HUDEP-2 (cell line): ENCODE measurements at regions not wholly inside any gene's neighbourhood (a gene's known extent, or its start where the extent isn't known, plus 50 kb on each side); places are given as distances from the start of the nearest gene placed in this dataset.
A peak's percentile ranks its signal among the peaks of the same experiment; 100 is the strongest.

Experiments used
- DNase-seq, 76 experiments: peaks; one replicate each; lab custom pipeline; 2025; ENCODE audit not compliant: unreplicated experiment in 76 of 76; lab: John Stamatoyannopoulos, UW

- no peak for DNase-seq
Observed at GRCh38 chr15:95898761-95899160, 431.7 kb upstream of the NR2F2 start.

GRCh38 chr15:95901271-95901670 is 429.2 kb upstream of the NR2F2 start:
- DNase-seq = no peak

GRCh38 chr15:95902606-95903005 is 427.9 kb upstream of the NR2F2 start:
- DNase-seq = no peak

- no peak for DNase-seq
Observed at GRCh38 chr15:95903352-95903751, 427.1 kb upstream of the NR2F2 start.

GRCh38 chr15:95910643-95911212 is 419.8 kb upstream of the NR2F2 start:
- no peak for DNase-seq

- DNase-seq = no peak
Observed at GRCh38 chr15:95911570-95912279, 418.8 kb upstream of the NR2F2 start.

GRCh38 chr15:95912280-95912625 is 418.2 kb upstream of the NR2F2 start:
- no peak for DNase-seq

- no peak for DNase-seq
Observed at GRCh38 chr15:95912728-95913127, 417.8 kb upstream of the NR2F2 start.

GRCh38 chr15:95916568-95916967 is 413.9 kb upstream of the NR2F2 start:
- DNase-seq = peak in 1 of 76 experiments; percentile 12

- no peak for DNase-seq
Observed at GRCh38 chr15:95918525-95918924, 412.0 kb upstream of the NR2F2 start.

GRCh38 chr15:95919460-95919859 is 411.0 kb upstream of the NR2F2 start:
- DNase-seq = peak in 9 of 76 experiments; percentile 4 to 39 (median 29)

GRCh38 chr15:95921404-95921803 is 409.1 kb upstream of the NR2F2 start:
- no peak for DNase-seq

- no peak for DNase-seq
Observed at GRCh38 chr15:95922431-95922830, 408.1 kb upstream of the NR2F2 start.

GRCh38 chr15:95923792-95924191 is 406.7 kb upstream of the NR2F2 start:
- DNase-seq = no peak

GRCh38 chr15:95928822-95929221 is 401.7 kb upstream of the NR2F2 start:
- no peak for DNase-seq

GRCh38 chr15:95929232-95929846 is 401.2 kb upstream of the NR2F2 start:
- DNase-seq = peak in 20 of 76 experiments; percentile 0 to 83 (median 24)

GRCh38 chr15:95930659-95931375 is 399.7 kb upstream of the NR2F2 start:
- DNase-seq = peak in 1 of 76 experiments; percentile 41

GRCh38 chr15:95931619-95932018 is 398.9 kb upstream of the NR2F2 start:
- no peak for DNase-seq

GRCh38 chr15:95932141-95932540 is 398.4 kb upstream of the NR2F2 start:
- DNase-seq = no peak

- DNase-seq = no peak
Observed at GRCh38 chr15:95932676-95933075, 397.8 kb upstream of the NR2F2 start.

GRCh38 chr15:95935852-95936251 is 394.6 kb upstream of the NR2F2 start:
- no peak for DNase-seq

- no peak for DNase-seq
Observed at GRCh38 chr15:95937128-95937528, 393.4 kb upstream of the NR2F2 start.
